Chondrocyte (in vitro differentiated cells): ENCODE measurements at regions not wholly inside any gene's neighbourhood (a gene's known extent, or its start where the extent isn't known, plus 50 kb on each side); places are given as distances from the start of the nearest gene placed in this dataset.

ENCODE experiments used
- DNase-seq: peaks from one replicate; pipeline ENCODE4 v3.0.0; 2021; ENCODE audit warnings: mixed read lengths, low spot score
- H3K27ac Mint-ChIP-seq: one replicate; pipeline ENCODE4 v1.8.0; 2021; ENCODE audit warnings: mild to moderate bottlenecking, moderate library complexity, mixed read lengths; ENCODE audit not compliant: unreplicated experiment
- H3K27me3 Mint-ChIP-seq: 2 replicates; pipeline ENCODE4 v1.8.0; 2021; ENCODE audit warnings: low read depth, mixed read lengths
- H3K36me3 Mint-ChIP-seq: 2 replicates; pipeline ENCODE4 v1.8.0; 2021; ENCODE audit warnings: low read depth, mixed read lengths
- H3K4me1 Mint-ChIP-seq: 2 replicates; pipeline ENCODE4 v1.8.0; 2021; ENCODE audit warnings: low read depth, mild to moderate bottlenecking, mixed read lengths
- H3K4me3 Mint-ChIP-seq: one replicate; pipeline ENCODE4 v1.8.0; 2021; ENCODE audit warnings: mild to moderate bottlenecking, moderate library complexity, mixed read lengths; ENCODE audit not compliant: unreplicated experiment
- H3K9me3 Mint-ChIP-seq: 2 replicates; pipeline ENCODE4 v1.8.0; 2021; ENCODE audit warnings: low read depth, mixed read lengths
- CTCF ChIP-seq: fragments of 200-600 bp; sonication (generic); IDR thresholded peaks from 2 replicates; pipeline ENCODE4 v1.5.0; 2021; ENCODE audit warnings: antibody characterized with exemption, mild to moderate bottlenecking, moderate library complexity

GRCh38 chr5:58393716-58394115 lies 66.2 kb downstream of the PLK2 start:
- no peak for DNase-seq
- Mint-ChIP-seq H3K4me3 (no peak overlapping the region), H3K36me3 (no peaks in the 10 kb centered on the region), H3K9me3 (no peaks in the 10 kb centered on the region), H3K27ac (no peak overlapping the region), H3K27me3 (no peaks in the 10 kb centered on the region), H3K4me1 (no peaks in the 10 kb centered on the region)
- no peak for TF ChIP-seq CTCF

- Mint-ChIP-seq H3K9me3 (no peaks in the 10 kb centered on the region), H3K27me3 (no peaks in the 10 kb centered on the region), H3K27ac (no peak overlapping the region), H3K4me3 (no peak overlapping the region), H3K36me3 (no peaks in the 10 kb centered on the region), H3K4me1 (no peaks in the 10 kb centered on the region)
- DNase-seq, result no peak
- TF ChIP-seq CTCF, result no peak
Measured at GRCh38 chr5:58392496-58392895, 67.4 kb downstream of the PLK2 start.

GRCh38 chr5:58383448-58383847 lies 76.4 kb downstream of the PLK2 start:
- TF ChIP-seq CTCF, result no peak
- Mint-ChIP-seq H3K36me3 (peaks cover 3% of the 10 kb centered on the region), H3K4me3 (no peak overlapping the region), H3K27ac (no peak overlapping the region), H3K4me1 (no peaks in the 10 kb centered on the region), H3K9me3 (peaks cover 19% of the 10 kb centered on the region), H3K27me3 (no peaks in the 10 kb centered on the region)
- no peak for DNase-seq

GRCh38 chr5:58382131-58382534 lies 77.8 kb downstream of the PLK2 start:
- H3K27ac Mint-ChIP-seq, result no peak overlapping the region
- H3K36me3 Mint-ChIP-seq, result peaks cover 3% of the 10 kb centered on the region
- no peaks in the 10 kb centered on the region for H3K27me3 Mint-ChIP-seq
- H3K9me3 Mint-ChIP-seq, result peaks cover 21% of the 10 kb centered on the region
- H3K4me1 Mint-ChIP-seq, result no peaks in the 10 kb centered on the region
- no peak for DNase-seq
- TF ChIP-seq CTCF, result no peak
- no peak overlapping the region for H3K4me3 Mint-ChIP-seq

- H3K4me1 Mint-ChIP-seq, result no peaks in the 10 kb centered on the region
- H3K27ac Mint-ChIP-seq, result no peak overlapping the region
- peaks cover 3% of the 10 kb centered on the region for H3K36me3 Mint-ChIP-seq
Measured at GRCh38 chr5:58381566-58381965, 78.3 kb downstream of the PLK2 start.

More at GRCh38 chr5:58381566-58381965, 78.3 kb downstream of the PLK2 start:
- no peak for DNase-seq
- no peak overlapping the region for H3K4me3 Mint-ChIP-seq
- peaks cover 21% of the 10 kb centered on the region for H3K9me3 Mint-ChIP-seq
- no peaks in the 10 kb centered on the region for H3K27me3 Mint-ChIP-seq
- TF ChIP-seq CTCF, result no peak
